NCI-H2171 (cell line): ENCODE measurements at regions not wholly inside any gene's neighbourhood (a gene's known extent, or its start where the extent isn't known, plus 50 kb on each side); places are given as distances from the start of the nearest gene placed in this dataset.

Experiments used
- DNase-seq: peaks from one replicate; lab custom pipeline; 2025; lab: John Stamatoyannopoulos, UW

DNA sequence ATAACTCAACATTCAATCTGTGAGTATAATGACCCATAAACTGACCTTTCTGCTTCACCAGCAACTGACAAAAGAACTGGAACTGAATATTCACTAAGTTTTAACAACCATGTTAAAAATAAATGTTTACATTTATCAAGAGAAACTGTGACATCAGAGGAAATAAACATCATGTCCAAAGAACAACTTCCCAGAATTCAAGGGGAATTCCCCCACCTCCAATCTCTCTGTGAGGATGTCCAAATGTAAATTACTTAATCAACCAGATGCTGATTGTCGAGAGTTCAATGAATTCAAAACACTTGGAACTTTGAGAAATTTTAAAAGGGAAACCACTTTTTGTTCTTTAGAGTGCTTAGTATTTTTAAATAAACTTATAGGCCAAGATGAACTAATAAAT, 365.6 kb upstream of the ADGRL2 start:
- DNase-seq = no peak

DNA sequence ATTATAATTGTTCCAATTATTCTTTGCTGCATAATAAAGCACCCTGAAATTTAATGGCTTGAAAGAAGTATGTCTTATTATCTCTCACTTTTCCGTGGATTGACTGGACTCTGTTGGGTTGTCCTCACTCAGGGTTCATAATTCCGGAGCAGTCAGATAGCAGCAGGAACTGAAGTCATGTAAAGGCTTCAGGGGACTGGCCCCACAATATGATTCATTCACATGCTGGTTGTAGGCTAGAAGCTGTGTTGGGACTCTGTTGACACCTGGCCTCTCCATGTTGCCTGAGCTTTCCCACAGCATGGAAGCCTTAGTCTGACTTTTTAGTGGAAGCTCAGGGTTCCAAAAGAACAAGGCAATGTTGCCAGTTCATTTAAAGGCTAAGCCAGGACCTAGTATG, 367.1 kb upstream of the ADGRL2 start:
- no peak for DNase-seq

DNA sequence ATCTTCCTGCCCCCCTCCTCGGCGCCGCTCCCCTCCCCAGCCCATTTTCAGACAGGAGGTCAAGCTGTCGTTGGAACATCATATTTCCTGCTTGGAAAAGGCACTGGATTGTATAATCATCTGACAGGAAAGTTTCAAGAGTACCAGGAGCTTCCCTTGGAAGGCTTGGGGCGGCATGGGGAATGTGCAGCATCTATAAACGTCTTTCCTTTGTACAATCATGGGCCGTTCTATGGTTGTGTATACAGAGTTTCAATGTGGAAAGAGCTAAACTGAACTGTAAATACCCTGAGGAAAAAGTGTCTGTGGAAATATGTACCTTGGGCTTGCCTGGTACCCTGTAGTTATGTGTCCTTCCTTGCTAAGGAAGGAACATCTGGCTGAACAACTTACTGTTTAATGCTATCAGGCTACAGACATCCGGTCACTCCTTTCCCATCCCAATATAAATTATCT, 368.1 kb upstream of the ADGRL2 start:
- no peak for DNase-seq

DNA sequence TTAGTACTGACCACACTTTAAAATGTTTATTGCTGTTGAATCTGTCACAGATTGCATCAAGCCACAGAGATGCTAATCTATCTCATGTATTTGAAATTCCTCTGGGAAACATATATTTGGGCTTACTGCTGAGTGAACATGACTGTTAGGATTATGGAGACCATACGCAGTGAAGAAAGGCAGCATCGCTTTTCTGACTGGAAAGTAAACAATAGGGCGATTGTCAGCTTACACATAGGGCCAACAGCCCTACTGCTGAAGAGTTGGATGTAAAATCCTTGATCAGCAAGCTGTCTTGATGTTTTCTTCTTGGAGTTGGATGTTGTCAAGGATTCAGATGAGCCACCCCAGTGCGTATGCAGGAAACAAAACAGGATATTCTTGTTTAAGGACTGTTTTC, 368.7 kb upstream of the ADGRL2 start:
- no peak for DNase-seq

DNA sequence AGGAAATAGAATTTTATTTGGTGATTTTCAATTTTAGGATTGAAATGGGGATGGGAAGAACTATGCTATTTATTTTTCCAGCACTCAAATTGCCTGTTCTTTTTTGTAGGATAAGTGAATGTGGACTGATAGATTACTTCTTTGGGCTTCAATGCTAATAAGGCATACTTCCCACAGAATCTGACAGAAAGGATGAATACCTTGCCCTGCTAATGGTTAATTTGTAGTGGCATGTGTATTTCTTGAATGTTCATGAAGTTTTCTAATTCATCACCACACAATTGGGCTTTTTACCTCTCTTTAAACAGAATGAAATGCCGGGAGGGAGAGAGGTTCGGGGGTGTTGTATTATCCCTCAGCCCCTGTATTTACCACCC, 369.1 kb upstream of the ADGRL2 start:
- no peak for DNase-seq

DNA sequence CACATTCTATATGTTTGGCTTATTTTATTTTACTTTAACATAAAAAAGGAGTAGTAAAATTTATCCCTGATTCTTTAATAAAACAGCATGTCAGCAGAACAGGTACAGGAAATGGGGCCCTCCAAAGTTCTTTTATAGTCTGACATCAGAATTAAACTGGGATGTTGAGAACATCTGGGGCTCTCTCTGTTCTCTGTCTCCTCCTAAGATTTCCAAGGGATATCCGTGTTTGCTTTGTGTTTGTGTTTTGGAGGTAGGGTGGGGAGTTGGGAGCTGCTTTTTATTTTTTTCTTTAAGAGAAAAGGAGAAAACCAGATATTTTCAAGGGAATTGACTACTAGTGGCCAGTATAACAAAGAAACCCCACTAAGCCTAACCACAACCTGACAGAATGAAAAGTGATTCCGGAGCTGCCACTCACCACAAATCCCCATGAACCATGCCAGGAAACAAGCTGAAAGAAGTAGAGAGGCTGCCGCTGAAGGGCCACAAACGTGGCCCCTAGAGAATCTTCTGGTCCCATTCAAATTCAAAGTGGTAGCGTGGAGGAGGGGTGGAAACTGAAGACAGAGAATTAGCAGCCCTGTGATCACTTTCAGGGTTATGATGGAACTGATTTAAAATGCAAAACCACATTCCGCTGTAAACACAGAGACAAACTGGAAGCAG, 369.6 kb upstream of the ADGRL2 start:
- DNase-seq = no peak

DNA sequence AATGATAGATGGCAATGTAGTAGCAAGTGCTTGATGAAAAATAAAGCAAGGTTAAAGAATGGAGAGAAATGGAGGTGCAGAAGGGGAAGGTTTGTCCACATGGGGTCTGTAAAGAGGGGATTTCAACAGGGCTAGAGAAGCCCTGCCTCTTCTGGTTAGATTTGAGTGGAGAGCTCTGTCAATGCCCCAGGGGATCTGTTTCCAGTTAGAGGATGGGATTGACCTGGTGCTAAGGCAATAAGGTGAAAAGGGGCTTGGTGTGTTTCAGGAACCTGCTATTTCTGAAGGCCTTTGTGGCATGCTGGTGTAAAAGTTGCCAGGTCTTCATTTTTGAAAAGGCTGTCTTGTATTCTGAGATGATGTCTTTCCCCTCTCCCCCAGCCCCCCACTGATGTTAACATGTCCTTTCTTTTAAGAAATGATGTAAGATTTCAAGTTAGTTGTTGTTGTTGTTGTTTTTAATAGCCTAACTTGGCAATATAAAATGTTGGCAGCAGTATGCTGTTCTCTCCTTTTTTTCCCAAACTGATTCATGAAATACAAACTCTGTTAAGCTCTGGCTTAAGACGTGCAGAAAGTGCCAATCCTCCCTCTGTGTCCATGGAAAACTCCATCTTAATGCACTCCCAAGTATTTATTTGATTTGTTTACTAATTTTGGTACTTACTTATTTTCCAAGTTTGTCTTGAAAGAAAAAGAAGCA, 370.3 kb upstream of the ADGRL2 start:
- DNase-seq = no peak

DNA sequence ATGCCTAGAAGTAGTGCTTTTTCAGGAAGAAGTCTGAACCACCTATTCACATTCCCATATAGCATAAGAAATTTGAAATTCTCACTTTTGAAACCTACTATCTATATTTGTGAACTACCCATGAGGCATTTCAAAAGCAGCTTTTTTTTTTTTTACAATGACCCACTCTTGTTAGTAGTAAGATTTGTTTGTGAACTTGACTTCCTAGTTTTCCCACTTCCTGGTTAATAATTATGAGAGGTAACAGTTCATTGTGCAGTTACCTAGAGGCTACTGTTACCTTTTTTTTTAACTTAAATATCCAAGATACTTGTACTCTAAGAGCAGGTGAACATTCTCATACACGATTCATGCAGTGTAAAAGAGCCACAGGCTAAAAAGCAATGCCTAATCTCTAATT, 371.7 kb upstream of the ADGRL2 start:
- no peak for DNase-seq

DNA sequence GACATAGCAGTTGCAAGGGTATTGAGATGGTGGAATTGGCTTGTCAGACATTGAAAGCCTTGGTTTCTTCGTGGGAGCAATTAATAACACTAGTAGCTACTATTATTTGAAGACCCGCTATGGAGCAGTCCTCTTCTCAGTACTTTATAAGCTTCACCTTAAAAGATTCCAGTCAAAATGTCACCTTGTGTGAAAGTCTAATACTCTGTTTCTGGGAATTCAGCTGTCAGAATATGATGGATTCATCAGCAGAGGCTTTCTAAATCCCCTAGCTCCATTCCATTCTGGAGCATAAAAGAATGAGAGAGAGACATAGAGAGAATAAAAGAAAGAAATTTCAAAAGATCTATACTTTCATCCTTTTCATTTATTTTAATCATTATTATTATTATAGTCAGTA, 375.9 kb upstream of the ADGRL2 start:
- DNase-seq = no peak

DNA sequence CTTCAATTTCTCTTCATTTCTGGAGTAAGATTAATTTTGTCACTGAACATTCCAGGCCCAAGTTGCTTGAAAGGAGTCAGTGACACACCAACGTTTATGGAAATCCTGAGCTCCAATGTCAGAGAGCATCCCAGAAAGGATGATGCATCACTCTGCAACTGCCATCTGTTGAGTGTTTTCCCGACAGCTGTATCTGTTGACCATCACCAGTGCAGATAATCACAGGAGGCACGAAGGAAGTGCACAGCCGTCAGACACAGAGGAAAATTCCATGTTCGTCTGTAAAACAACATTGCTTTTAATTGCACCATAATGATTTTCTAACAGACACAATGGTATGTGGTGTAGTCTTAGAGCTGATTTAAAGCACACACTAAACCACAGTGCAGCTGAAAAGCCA, 376.7 kb upstream of the ADGRL2 start:
- DNase-seq = no peak

DNA sequence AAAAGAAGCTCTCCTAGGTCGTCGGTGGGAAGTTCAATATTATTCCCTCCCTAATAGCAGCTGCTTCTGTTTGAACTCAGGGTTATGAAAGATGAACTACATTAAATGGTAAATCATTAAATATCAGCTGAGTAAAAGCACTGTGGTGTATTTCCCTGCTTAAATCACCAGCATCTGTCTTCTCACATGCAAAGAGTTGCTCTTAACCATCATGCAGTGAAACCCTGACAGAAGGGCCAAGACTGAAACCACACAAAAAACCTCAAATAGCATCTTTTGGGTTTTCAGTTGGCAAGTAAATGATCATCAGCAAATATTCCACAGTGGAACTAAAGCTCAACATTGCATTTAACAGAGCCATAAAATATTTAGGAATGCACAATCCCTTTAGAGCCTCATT, 380.0 kb upstream of the ADGRL2 start:
- DNase-seq = no peak

DNA sequence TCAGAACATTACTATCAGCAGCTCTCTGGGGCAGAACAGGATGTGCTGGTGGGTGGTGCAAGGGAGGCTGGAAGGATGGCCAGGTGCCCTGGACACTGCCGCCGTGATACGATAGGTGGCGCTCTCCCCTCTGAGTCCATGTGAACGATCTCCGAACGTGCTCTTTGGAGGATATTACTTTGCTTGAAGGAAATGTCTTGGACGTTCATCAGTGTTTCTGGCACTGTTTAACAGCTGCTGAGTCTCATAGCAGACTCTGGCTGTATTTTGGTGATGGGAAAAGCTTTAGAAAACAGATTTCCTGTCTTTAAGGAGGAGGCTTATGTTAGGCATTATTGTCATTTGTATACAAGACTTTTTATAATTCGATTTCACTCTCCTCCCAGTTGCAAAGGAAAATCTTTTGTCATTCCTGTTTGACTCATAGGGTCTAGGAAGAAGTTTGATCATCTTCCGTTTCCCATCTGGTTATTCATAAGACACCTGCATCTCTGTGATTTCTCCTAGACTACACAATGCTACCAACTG, 386.2 kb upstream of the ADGRL2 start:
- DNase-seq = no peak

DNA sequence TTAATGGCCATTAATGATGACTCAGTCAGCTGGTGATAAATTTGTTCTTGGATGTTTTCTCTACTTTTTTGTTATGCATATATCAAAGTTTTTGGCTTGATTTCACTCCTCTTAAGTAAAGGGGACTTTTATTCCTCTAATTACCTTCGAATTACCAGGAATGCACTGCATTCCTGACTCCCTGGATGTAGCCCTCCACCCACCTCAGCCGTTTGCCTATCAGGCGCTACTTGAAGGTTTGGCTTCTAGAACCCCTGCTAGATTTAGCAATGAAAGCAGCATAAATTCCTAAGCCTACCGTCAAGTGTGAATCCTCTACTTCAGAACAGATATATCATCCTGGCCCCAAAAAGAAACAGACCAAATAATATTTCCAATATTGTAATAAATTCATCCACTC, 387.8 kb upstream of the ADGRL2 start:
- no peak for DNase-seq

DNA sequence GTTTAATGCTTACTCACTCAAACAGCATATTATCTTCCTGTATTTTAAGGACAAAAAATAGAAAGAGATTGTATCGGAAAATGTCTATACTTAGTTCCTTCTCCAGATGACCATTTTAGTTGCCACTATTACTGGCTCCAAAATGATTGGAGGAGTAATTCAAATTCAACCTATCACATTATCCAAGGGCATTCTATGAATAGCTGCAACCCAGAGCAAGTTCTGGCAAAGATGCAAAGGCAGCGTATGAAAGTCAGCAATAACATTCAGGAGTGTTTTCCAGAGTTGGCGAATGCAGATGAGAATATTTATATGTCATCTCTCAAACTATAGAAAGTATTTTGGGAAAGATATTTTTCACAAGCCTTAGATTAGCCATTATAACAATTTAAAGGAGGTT, 389.8 kb upstream of the ADGRL2 start:
- DNase-seq = no peak

DNA sequence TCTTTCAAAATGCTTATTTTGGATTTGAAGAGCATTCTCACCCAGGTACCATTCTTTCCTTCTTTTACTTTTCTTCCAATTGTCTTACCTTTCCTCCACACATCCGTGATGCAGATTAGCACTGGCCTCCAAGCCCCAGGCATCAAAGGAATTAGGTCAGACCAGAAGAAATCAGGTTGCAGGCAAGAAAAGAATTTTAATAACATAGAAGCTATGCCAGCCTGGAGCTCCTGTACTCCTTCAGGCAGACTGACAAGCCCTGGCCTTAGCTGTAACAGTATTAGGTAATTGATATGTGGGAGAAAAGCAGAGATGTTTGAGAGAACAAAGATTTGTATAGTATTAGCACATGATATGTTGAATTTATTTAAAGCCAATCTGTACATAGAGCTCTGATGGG, 390.4 kb upstream of the ADGRL2 start:
- DNase-seq = no peak

DNA sequence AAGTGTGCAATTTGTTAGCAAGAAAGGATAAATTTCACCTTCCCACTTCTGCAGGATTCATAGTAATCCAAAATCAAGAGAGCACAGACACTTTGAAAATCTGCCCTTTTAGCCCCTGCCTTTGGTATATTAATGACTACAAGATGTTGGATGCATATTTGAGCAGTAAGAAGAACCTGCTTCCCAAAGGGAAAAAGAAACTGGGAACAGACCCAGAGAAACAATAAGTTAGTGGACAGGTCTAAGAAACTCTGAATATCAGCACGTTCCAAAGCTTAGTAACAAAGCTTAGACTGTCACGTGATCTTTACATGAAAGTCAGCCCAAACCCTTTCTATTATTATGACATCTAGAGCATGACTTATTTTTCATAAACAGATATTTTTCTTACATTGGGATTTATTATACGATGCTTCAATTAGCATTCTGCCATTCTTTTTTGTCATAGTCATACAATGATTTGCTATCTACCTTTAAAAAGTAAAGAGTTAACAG, 390.9 kb upstream of the ADGRL2 start:
- DNase-seq = no peak

DNA sequence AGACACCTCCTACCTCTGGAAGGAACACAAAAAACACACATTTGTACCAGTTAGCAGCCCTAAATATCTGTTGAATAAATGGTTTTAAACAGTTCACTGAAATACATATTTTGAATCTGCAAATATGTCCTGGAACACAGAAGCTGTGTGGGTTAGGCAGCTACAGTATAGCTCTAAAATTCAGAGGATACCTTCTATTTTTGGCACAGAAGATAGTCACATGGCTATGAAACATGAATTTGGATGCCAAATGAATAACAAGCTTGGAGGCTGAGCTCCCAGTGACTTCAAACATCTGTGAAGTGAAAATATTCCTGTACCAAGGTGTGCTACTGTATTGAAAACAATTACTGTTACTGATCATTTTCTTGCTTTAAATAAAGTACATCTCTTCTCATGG, 391.5 kb upstream of the ADGRL2 start:
- DNase-seq = no peak

DNA sequence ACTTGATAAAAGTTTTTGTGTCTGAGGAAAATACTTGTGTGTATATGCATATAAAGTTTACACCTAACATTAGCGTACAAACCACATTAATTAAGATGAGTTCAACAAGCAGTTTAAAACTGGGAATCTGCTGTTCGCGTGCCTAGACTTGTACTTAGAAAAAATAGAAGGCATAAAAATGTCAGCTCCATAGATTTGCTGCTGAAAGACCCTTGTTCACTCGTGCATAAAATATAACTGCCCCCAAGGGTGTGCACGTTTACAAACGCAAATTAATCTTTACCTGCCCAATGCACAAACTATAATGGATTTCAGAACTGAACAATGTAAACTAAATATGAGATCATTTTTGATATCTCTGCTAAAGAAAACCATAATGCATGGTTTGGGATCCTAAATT, 392.3 kb upstream of the ADGRL2 start:
- no peak for DNase-seq

DNA sequence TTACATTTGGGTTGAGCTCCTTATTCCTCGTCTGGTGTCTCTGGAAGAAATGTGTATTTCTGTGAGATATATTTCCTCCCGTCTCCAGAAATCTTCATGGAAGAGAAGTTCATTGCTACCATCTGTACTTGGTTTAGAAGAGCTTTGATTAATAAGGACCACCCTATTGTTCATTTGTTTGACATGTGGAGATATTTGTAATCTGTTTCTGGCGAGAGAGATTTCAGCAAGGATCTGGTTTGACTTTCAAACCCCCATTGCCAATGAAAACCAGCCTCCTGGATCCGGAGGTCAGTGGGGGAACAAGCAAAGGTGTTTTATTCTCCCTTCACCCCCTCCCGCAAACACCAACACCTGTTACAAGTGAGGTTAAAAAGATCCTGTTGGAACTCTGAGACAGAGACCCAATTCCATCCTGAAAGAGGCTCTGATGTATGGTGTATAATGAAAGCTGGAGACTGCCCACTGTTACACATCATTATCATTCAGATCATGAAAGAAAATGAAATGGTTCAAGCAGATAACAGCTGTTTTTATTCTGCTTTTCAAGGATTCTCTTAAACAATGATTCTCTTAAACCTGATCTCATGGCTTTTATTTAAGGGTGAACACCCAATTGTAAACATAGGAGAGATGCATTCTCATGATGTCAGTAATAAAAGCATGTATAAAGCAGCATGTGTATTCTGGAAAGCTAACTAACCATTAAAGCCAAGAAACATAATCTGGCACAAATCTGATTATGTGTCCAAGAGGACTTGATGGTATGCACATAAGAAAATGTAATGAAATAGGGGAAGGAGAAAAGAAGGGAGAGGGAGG, 393.5 kb upstream of the ADGRL2 start:
- DNase-seq = no peak

DNA sequence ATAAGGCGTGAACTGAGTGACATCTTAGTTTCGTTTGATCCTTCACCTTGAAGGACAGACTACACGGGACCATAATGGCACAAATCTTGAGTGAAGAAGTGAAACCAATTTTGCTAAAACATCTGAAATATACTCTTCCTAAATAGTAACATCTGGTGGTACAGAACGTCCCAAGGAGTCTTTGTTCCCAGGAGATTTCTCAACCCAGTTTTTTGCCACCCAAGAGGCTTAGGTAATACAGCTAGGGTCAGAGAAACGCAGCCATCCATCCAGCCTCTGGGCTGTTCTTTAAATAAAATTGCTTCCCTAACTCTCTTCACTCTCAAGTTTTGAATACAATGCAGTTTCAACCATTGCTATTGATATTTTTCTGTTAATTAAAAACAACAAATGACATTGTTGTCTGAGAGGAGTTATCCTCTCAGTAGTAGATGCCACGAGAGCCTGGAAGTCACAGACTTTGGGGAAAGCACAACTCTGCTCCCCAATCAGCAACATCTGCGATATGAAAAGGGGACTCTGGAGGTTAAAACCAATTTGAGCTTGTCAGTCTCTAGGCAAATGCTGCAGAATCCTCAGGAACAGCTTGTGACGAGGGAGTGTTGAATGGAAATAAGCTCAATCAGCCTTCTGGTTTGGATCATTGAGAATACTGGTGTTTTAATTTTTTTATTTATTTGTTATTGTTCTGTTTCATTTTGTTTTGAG, 394.3 kb upstream of the ADGRL2 start:
- no peak for DNase-seq

DNA sequence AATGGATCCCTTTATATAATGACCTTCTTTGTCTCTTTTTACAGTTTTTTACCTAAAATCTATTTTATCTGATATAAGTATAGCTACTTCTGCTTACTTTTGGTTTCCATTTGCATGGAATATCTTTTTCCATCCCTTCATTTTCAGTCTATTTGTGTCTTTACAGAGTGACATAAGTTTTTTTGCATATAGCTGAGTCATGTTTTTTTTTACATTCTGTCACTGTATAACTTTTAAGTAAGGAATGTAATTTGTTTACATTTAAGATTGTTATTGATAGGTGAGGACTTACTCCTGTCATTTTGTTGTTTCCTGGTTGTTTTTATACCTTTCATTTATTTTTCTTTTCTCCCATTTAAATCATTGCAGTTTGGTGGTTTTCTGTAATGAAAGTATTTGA, 402.7 kb upstream of the ADGRL2 start:
- no peak for DNase-seq
